AG08395 (cell line): ENCODE measurements at regions not wholly inside any gene's neighbourhood (a gene's known extent, or its start where the extent isn't known, plus 50 kb on each side); places are given as distances from the start of the nearest gene placed in this dataset.
"Not testable (repeated sequence)": the region's sequence is repeated elsewhere in the genome, so short reads cannot be mapped to it uniquely, and the experiment has no call there.

ENCODE experiments used
- DNase-seq: peaks from one replicate; pipeline ENCODE4 v3.0.0; 2012; ENCODE audit warnings: mixed read lengths, low spot score

GRCh38 chr4:24208691-24209090 lies 318.8 kb upstream of the PPARGC1A start:
- no peak for DNase-seq

- not testable (repeated sequence) for DNase-seq
Observed at GRCh38 chr4:24204708-24205107, 314.9 kb upstream of the PPARGC1A start.

GRCh38 chr4:24203926-24204325 lies 314.1 kb upstream of the PPARGC1A start:
- no peak for DNase-seq

- DNase-seq: no peak
Observed at GRCh38 chr4:24202579-24202978, 312.7 kb upstream of the PPARGC1A start.

GRCh38 chr4:24197955-24198354 lies 308.1 kb upstream of the PPARGC1A start:
- DNase-seq: no peak

GRCh38 chr4:24196785-24197184 lies 306.9 kb upstream of the PPARGC1A start:
- DNase-seq: no peak

GRCh38 chr4:24195991-24196736 lies 306.3 kb upstream of the PPARGC1A start:
- DNase-seq: no peak

GRCh38 chr4:24192018-24192641 lies 302.3 kb upstream of the PPARGC1A start:
- DNase-seq: no peak

GRCh38 chr4:24190761-24191695 lies 301.2 kb upstream of the PPARGC1A start:
- DNase-seq: no peak

GRCh38 chr4:24188459-24188858 lies 298.6 kb upstream of the PPARGC1A start:
- no peak for DNase-seq

- no peak for DNase-seq
Observed at GRCh38 chr4:24186466-24186865, 296.6 kb upstream of the PPARGC1A start.

GRCh38 chr4:24181005-24181404 lies 291.2 kb upstream of the PPARGC1A start:
- no peak for DNase-seq

- DNase-seq: no peak
Observed at GRCh38 chr4:24180586-24180985, 290.7 kb upstream of the PPARGC1A start.

GRCh38 chr4:24179201-24179840 lies 289.5 kb upstream of the PPARGC1A start:
- no peak for DNase-seq

GRCh38 chr4:24177443-24177842 lies 287.6 kb upstream of the PPARGC1A start:
- not testable (repeated sequence) for DNase-seq

GRCh38 chr4:24175707-24176106 lies 285.9 kb upstream of the PPARGC1A start:
- DNase-seq: no peak

GRCh38 chr4:24174602-24175001 lies 284.8 kb upstream of the PPARGC1A start:
- no peak for DNase-seq

- DNase-seq: no peak
Observed at GRCh38 chr4:24172406-24172805, 282.6 kb upstream of the PPARGC1A start.

GRCh38 chr4:24169956-24170355 lies 280.1 kb upstream of the PPARGC1A start:
- no peak for DNase-seq

GRCh38 chr4:24168658-24169057 lies 278.8 kb upstream of the PPARGC1A start:
- no peak for DNase-seq

- no peak for DNase-seq
Observed at GRCh38 chr4:24166501-24166900, 276.7 kb upstream of the PPARGC1A start.

- DNase-seq: no peak
Observed at GRCh38 chr4:24164797-24165196, 274.9 kb upstream of the PPARGC1A start.
